ENCODE measurements at regions not wholly inside any gene's neighbourhood (a gene's known extent, or its start where the extent isn't known, plus 50 kb on each side); places are given as distances from the start of the nearest gene placed in this dataset.

DNA sequence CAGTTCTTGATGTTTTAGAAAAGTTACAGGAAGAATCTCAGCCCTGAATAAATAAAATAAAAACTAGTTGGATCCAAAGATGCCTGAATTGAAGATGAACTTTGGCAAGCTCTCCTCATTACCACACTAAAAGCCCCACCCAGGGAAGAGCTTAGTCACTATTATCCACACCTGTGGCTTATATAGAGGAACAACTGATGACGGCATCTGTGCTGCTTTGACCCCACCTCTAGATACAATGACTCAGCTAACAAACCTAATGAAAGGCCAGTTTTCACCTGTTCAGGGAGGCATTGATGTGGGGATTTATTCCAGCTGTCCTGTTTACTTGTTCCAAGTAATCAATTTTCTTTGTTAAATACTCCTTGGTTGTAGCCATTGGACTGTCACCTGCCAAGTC lies 604.7 kb upstream of the EPHA6 start:
- TF ChIP-seq EP300 (IDR thresholded peaks at IDR 0.05) = no peak
- TF ChIP-seq, protein P1, sequence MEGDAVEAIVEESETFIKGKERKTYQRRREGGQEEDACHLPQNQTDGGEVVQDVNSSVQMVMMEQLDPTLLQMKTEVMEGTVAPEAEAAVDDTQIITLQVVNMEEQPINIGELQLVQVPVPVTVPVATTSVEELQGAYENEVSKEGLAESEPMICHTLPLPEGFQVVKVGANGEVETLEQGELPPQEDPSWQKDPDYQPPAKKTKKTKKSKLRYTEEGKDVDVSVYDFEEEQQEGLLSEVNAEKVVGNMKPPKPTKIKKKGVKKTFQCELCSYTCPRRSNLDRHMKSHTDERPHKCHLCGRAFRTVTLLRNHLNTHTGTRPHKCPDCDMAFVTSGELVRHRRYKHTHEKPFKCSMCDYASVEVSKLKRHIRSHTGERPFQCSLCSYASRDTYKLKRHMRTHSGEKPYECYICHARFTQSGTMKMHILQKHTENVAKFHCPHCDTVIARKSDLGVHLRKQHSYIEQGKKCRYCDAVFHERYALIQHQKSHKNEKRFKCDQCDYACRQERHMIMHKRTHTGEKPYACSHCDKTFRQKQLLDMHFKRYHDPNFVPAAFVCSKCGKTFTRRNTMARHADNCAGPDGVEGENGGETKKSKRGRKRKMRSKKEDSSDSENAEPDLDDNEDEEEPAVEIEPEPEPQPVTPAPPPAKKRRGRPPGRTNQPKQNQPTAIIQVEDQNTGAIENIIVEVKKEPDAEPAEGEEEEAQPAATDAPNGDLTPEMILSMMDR (IDR thresholded peaks at IDR 0.05) = no peak
- no peak for TF ChIP-seq POLR2A (IDR thresholded peaks at IDR 0.05)

Measured in upper lobe of left lung (tissue), 4 donors.